Endodermal cell (in vitro differentiated cells): ENCODE measurements at regions not wholly inside any gene's neighbourhood (a gene's known extent, or its start where the extent isn't known, plus 50 kb on each side); places are given as distances from the start of the nearest gene placed in this dataset.

Experiments
- DNase-seq: peaks from one replicate; pipeline ENCODE4 v3.0.0-alpha.2; 2017
- H3K27ac ChIP-seq: 2 replicates; pipeline ENCODE4 v1.5.1; 2013; ENCODE audit warnings: mild to moderate bottlenecking, low read depth, low read length, moderate library complexity
- H3K27me3 ChIP-seq: 2 replicates; pipeline ENCODE4 v1.6.1; 2013; ENCODE audit warnings: mild to moderate bottlenecking, low read length, moderate library complexity; ENCODE audit not compliant: insufficient read depth, control insufficient read depth, poor library complexity, severe bottlenecking
- H3K36me3 ChIP-seq: 2 replicates; pipeline ENCODE4 v1.7.0; 2013; ENCODE audit warnings: mild to moderate bottlenecking, low read length, moderate library complexity; ENCODE audit not compliant: control insufficient read depth, insufficient read depth
- H3K4me1 ChIP-seq: one replicate; pipeline ENCODE4 v1.7.0; 2013; ENCODE audit warnings: low read length; ENCODE audit not compliant: control insufficient read depth, insufficient read depth
- H3K4me3 ChIP-seq: 2 replicates; pipeline ENCODE4 v1.5.1; 2013; ENCODE audit warnings: mild to moderate bottlenecking, low read length, moderate library complexity
- H3K9ac ChIP-seq: 2 replicates; pipeline ENCODE4 v1.6.1; 2013; ENCODE audit warnings: mild to moderate bottlenecking, low read length, moderate library complexity; ENCODE audit not compliant: poor library complexity, severe bottlenecking; ENCODE audit errors: extremely low read depth
- H3K9me3 ChIP-seq: 2 replicates; pipeline ENCODE4 v1.6.1; 2013; ENCODE audit warnings: mild to moderate bottlenecking, low read length, moderate library complexity; ENCODE audit not compliant: control insufficient read depth
- H3K27ac Mint-ChIP-seq: 2 replicates; pipeline ENCODE4 v1.8.0; 2020; ENCODE audit warnings: mixed read lengths
- H3K27me3 Mint-ChIP-seq: 2 replicates; pipeline ENCODE4 v1.8.0; 2021; ENCODE audit warnings: mild to moderate bottlenecking, mixed read lengths; ENCODE audit not compliant: insufficient read depth
- H3K36me3 Mint-ChIP-seq: 2 replicates; pipeline ENCODE4 v1.8.0; 2020; ENCODE audit warnings: low read depth, mixed read lengths
- H3K4me1 Mint-ChIP-seq: 2 replicates; pipeline ENCODE4 v1.8.0; 2020; ENCODE audit warnings: mixed read lengths
- H3K4me3 Mint-ChIP-seq: 2 replicates; pipeline ENCODE4 v1.8.0; 2020; ENCODE audit warnings: mild to moderate bottlenecking, moderate library complexity, mixed read lengths
- H3K9me3 Mint-ChIP-seq: 2 replicates; pipeline ENCODE4 v1.8.0; 2020; ENCODE audit warnings: mild to moderate bottlenecking, mixed read lengths
- WGBS, 2 experiments: methylation state at CpG; one replicate each; pipeline versions ENCODE4 v1.1.5 to v1.1.7; 2013; ENCODE audit warnings: missing lambda C conversion rate in 2 of 2, mixed read lengths in 1 of 2; ENCODE audit not compliant: insufficient coverage in 1 of 2, insufficient read length in 1 of 2; 5-methylcytosine and 5-hydroxymethylcytosine counted together
- TF ChIP-seq, protein P1 (sequence below): fragments of 200-600 bp; sonication (generic); conservative IDR thresholded peaks from 2 replicates; pipeline ENCODE4 v1.5.0; 2021; ENCODE audit warnings: antibody characterized with exemption, mild to moderate bottlenecking

DNA sequence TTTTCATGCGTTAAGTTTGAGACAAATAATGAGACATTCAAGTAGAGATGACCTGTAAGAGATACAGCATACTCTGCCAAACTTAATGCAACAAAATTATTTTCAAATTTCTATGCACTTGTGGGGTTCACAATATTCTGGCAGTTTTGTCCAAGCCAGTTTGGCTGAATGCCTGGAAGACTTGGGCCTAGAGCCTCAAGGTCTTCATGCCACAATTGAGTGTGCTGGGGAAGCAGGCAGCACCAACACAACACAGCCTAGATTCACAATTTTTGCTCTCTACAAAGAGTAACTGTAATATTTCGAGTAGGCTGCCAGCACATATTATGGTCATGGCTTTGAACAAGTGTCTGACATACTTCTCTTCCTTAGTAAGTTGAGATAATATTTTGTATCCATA lies 461.4 kb upstream of the SPHKAP start:
- no peak overlapping the region for H3K4me3 ChIP-seq
- H3K27ac ChIP-seq = no peak overlapping the region
- no peak overlapping the region for H3K27ac Mint-ChIP-seq
- H3K36me3 ChIP-seq = no peaks in the 10 kb centered on the region
- H3K27me3 Mint-ChIP-seq = no peaks in the 10 kb centered on the region
- H3K4me1 ChIP-seq = no peaks in the 10 kb centered on the region
- H3K9ac ChIP-seq = no peak overlapping the region
- TF ChIP-seq, protein P1, sequence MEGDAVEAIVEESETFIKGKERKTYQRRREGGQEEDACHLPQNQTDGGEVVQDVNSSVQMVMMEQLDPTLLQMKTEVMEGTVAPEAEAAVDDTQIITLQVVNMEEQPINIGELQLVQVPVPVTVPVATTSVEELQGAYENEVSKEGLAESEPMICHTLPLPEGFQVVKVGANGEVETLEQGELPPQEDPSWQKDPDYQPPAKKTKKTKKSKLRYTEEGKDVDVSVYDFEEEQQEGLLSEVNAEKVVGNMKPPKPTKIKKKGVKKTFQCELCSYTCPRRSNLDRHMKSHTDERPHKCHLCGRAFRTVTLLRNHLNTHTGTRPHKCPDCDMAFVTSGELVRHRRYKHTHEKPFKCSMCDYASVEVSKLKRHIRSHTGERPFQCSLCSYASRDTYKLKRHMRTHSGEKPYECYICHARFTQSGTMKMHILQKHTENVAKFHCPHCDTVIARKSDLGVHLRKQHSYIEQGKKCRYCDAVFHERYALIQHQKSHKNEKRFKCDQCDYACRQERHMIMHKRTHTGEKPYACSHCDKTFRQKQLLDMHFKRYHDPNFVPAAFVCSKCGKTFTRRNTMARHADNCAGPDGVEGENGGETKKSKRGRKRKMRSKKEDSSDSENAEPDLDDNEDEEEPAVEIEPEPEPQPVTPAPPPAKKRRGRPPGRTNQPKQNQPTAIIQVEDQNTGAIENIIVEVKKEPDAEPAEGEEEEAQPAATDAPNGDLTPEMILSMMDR = no peak
- WGBS, 2 experiments = 81 to 100% methylated on average over 1 to 2 of the region's 2 CpGs
- H3K9me3 ChIP-seq = no peaks in the 10 kb centered on the region
- H3K36me3 Mint-ChIP-seq = no peaks in the 10 kb centered on the region
- no peak for DNase-seq
- H3K9me3 Mint-ChIP-seq = no peaks in the 10 kb centered on the region
- peaks cover 4% of the 10 kb centered on the region for H3K4me1 Mint-ChIP-seq
- no peaks in the 10 kb centered on the region for H3K27me3 ChIP-seq
- H3K4me3 Mint-ChIP-seq = no peak overlapping the region

DNA sequence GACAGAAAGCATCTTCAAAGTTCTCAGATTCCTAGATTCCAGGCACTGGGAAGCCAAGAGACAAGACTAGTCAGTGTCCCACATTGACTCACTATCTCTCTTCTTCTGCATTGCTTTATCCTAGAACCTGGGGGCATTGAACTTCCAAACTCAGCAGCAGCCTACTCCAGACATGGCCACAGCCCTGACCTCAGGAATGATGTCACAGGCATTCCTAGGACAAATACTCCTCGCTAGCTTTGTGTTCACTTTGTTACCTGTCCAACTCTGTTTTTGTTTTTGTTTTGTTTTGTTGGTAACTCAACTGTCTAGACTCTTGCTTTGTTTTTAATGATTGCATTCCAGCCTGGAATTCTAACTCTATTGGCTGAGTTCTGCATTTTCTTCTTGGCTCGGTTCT lies 449.3 kb upstream of the SPHKAP start:
- TF ChIP-seq, protein P1 = no peak
- Histone ChIP-seq H3K4me1 (no peaks in the 10 kb centered on the region), H3K36me3 (no peaks in the 10 kb centered on the region), H3K9me3 (no peaks in the 10 kb centered on the region), H3K27me3 (no peaks in the 10 kb centered on the region), H3K4me3 (no peak overlapping the region), H3K27ac (no peak overlapping the region), H3K9ac (no peak overlapping the region)
- Mint-ChIP-seq H3K9me3 (no peaks in the 10 kb centered on the region), H3K4me1 (peaks cover 4% of the 10 kb centered on the region), H3K27ac (no peak overlapping the region), H3K27me3 (no peaks in the 10 kb centered on the region), H3K36me3 (no peaks in the 10 kb centered on the region), H3K4me3 (no peak overlapping the region)
- DNase-seq = no peak
- 94 to 100% methylated on average over 1 to 2 of the region's 2 CpGs for WGBS, 2 experiments

DNA sequence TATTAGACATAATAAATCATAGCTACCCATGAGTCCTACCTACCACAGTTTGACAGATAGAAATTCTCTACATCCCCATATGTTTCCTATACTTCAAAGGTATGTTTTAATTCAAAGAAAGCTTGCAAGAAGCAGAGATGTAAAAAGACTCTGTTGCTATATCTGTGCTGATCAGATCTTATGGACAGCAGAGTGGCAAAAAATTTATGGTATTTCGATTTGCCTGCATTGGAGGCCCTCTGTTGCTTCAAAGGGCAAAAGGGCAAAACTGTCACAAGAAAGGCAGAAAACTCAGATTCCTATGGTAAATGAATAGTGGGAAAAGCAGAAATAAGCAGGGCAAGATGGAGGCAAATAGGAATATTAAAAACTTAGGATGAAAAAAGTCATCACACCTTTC lies 447.8 kb upstream of the SPHKAP start:
- no peak overlapping the region for H3K9ac ChIP-seq
- Mint-ChIP-seq H3K9me3 (no peaks in the 10 kb centered on the region), H3K4me3 (no peak overlapping the region), H3K27me3 (no peaks in the 10 kb centered on the region), H3K36me3 (no peaks in the 10 kb centered on the region), H3K4me1 (peaks cover 5% of the 10 kb centered on the region), H3K27ac (no peak overlapping the region)
- WGBS, 2 experiments = 78 to 100% methylated on average over 1 of the region's 1 CpG
- TF ChIP-seq, protein P1 = no peak
- no peaks in the 10 kb centered on the region for H3K9me3 ChIP-seq
- H3K4me1 ChIP-seq = no peaks in the 10 kb centered on the region
- no peaks in the 10 kb centered on the region for H3K36me3 ChIP-seq
- DNase-seq = no peak
- H3K27me3 ChIP-seq = no peaks in the 10 kb centered on the region
- H3K27ac ChIP-seq = no peak overlapping the region
- no peak overlapping the region for H3K4me3 ChIP-seq
